ENCODE measurements at regions not wholly inside any gene's neighbourhood (a gene's known extent, or its start where the extent isn't known, plus 50 kb on each side); places are given as distances from the start of the nearest gene placed in this dataset.
"Not testable (repeated sequence)": the region's sequence is repeated elsewhere in the genome, so short reads cannot be mapped to it uniquely, and the experiment has no call there.

DNA sequence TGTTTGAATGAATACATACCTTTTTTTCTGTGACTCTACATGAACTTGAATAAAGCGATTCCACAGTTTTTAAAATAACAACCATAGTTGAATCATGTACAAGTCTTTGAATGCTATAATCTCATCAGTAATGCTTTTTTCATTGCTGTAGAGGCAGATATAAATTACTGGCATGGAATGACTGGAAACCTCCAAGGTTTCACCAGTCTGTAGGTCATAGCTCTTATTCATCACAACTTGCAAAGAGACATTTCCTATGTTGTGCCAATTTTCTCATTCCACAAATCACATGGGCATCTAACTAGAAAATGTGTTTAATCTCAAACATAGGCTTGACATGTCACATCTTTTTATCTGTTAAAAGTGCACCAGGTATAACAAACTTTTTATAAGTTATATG is 407.1 kb upstream of the KCNMB2 start:
- Mint-ChIP-seq H3K4me1 (no peaks in the 10 kb centered on the region), H3K27me3 (no peaks in the 10 kb centered on the region), H3K4me3 (no peak overlapping the region), H3K36me3 (ENCODE audit: low read depth) (no peaks in the 10 kb centered on the region), H3K9me3 (no peaks in the 10 kb centered on the region), H3K27ac (no peak overlapping the region)
- ATAC-seq (replicated peaks) = no peak

GRCh38 chr3:178131801-178132200 is 404.4 kb upstream of the KCNMB2 start:
- Mint-ChIP-seq H3K4me3 (no peak overlapping the region), H3K27ac (no peak overlapping the region), H3K9me3 (peaks cover 4% of the 10 kb centered on the region), H3K27me3 (no peaks in the 10 kb centered on the region), H3K4me1 (no peaks in the 10 kb centered on the region), H3K36me3 (ENCODE audit: low read depth) (no peaks in the 10 kb centered on the region)
- no peak for ATAC-seq (replicated peaks)

- H3K4me3 Mint-ChIP-seq = no peak overlapping the region
- H3K27me3 Mint-ChIP-seq = no peaks in the 10 kb centered on the region
- H3K36me3 Mint-ChIP-seq (ENCODE audit: low read depth) = no peaks in the 10 kb centered on the region
- H3K27ac Mint-ChIP-seq = no peak overlapping the region
- no peak for ATAC-seq (replicated peaks)
- no peaks in the 10 kb centered on the region for H3K4me1 Mint-ChIP-seq
- peaks cover 12% of the 10 kb centered on the region for H3K9me3 Mint-ChIP-seq
Observed at GRCh38 chr3:178137206-178137605, 399.0 kb upstream of the KCNMB2 start.

GRCh38 chr3:178137831-178138230 is 398.4 kb upstream of the KCNMB2 start:
- Mint-ChIP-seq H3K9me3 (peaks cover 12% of the 10 kb centered on the region), H3K4me1 (no peaks in the 10 kb centered on the region), H3K36me3 (ENCODE audit: low read depth) (no peaks in the 10 kb centered on the region), H3K27ac (no peak overlapping the region), H3K4me3 (no peak overlapping the region), H3K27me3 (no peaks in the 10 kb centered on the region)
- ATAC-seq (replicated peaks) = no peak

DNA sequence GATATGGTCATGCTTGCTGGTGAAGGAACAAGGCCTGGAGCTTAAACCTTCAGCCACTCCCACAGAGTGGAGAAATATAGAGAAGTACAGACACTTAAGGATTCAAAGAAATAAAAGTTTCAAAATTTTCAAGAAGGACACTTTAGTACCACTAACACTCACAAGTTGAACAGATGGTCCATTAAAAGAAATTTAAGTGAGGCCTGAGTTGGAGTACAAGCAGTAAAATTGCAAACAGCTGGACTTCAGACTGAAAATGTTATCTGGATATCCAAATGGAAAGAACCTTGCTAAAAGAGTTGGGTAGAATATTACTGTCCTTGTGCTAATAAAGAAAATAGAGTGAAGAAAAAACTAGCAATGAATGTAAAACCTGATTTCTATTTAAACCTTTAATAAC is 397.1 kb upstream of the KCNMB2 start:
- Mint-ChIP-seq H3K27me3 (no peaks in the 10 kb centered on the region), H3K27ac (no peak overlapping the region), H3K4me1 (no peaks in the 10 kb centered on the region), H3K4me3 (no peak overlapping the region), H3K36me3 (ENCODE audit: low read depth) (no peaks in the 10 kb centered on the region), H3K9me3 (peaks cover 12% of the 10 kb centered on the region)
- no peak for ATAC-seq (replicated peaks)

- no peak for ATAC-seq (replicated peaks)
- Mint-ChIP-seq H3K27ac (no peak overlapping the region), H3K27me3 (no peaks in the 10 kb centered on the region)
Observed at GRCh38 chr3:178140531-178141304, 395.5 kb upstream of the KCNMB2 start.

GRCh38 chr3:178141305-178141684 is 394.9 kb upstream of the KCNMB2 start:
- not testable (repeated sequence) for H3K4me3 Mint-ChIP-seq; H3K9me3 Mint-ChIP-seq; H3K27me3 Mint-ChIP-seq; ATAC-seq (replicated peaks); H3K4me1 Mint-ChIP-seq; H3K27ac Mint-ChIP-seq; H3K36me3 Mint-ChIP-seq (ENCODE audit: low read depth)

More at GRCh38 chr3:178140531-178141304, 395.5 kb upstream of the KCNMB2 start:
- H3K4me1 Mint-ChIP-seq = no peaks in the 10 kb centered on the region
- H3K4me3 Mint-ChIP-seq = no peak overlapping the region
- H3K9me3 Mint-ChIP-seq = peaks cover 8% of the 10 kb centered on the region
- no peaks in the 10 kb centered on the region for H3K36me3 Mint-ChIP-seq (ENCODE audit: low read depth)

- Mint-ChIP-seq H3K4me1 (no peaks in the 10 kb centered on the region), H3K9me3 (peaks cover 7% of the 10 kb centered on the region), H3K27ac (no peak overlapping the region), H3K4me3 (no peak overlapping the region), H3K36me3 (ENCODE audit: low read depth) (no peaks in the 10 kb centered on the region), H3K27me3 (no peaks in the 10 kb centered on the region)
- no peak for ATAC-seq (replicated peaks)
Observed at GRCh38 chr3:178146406-178146831, 389.8 kb upstream of the KCNMB2 start.

DNA sequence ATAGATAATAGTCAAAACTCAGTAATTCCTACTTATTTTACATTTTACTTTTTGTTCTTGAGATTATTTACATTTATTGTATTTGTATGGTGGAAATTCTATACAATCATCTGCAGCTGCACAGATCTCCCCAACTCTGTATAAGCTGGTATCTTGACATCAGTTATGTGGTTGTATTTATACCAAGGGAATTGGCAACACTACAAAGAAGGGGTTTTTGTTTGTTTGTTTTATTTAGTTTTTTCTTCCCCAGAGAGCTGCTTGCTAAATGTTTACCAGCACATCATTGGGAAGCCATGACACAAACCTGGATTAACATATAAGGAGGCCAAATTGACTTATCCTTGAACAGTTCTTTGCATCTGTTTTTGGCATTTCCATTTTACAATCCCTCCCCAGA is 389.2 kb upstream of the KCNMB2 start:
- no peak for ATAC-seq (replicated peaks)
- Mint-ChIP-seq H3K36me3 (ENCODE audit: low read depth) (no peaks in the 10 kb centered on the region), H3K9me3 (peaks cover under 1% of the 10 kb centered on the region), H3K27me3 (no peaks in the 10 kb centered on the region), H3K4me3 (no peak overlapping the region), H3K27ac (no peak overlapping the region), H3K4me1 (no peaks in the 10 kb centered on the region)

DNA sequence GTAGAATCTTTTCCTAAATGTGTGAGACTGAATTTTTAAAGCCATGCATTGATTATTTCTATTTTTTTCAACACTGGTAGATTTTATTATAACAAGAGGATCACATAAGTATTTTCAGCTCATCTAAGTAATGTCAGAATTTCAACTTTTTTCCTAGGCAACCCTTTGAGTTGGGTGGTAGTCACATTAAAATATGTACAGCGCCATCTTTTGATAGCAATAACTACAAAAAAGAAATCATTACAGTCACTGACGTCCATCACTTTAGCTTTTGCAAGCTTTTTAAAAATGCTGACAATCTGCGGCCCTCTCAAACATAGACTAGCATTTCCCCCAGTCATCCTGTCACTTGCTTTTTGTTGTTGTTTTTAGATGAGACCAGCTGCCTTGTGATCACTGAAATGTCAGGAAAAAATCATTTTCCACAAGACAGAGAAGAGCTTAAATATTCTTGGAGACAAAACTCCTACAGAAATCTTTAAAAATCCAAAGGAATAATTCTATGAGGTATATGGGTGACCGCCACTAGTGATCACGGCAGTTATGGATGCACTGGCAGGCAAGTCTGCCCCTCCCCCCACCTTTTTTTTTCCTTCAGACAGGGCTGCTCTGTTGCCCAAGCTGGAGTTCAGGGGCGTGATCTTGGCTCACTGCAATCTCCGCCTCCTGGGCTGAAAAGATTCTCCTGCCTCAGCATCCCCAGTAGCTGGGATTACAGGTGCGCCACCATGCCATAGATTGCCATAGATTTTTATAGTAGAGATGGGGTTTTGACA is 384.0 kb upstream of the KCNMB2 start:
- Mint-ChIP-seq H3K4me1 (no peaks in the 10 kb centered on the region), H3K27me3 (no peaks in the 10 kb centered on the region), H3K9me3 (no peaks in the 10 kb centered on the region), H3K4me3 (no peak overlapping the region), H3K27ac (no peak overlapping the region), H3K36me3 (ENCODE audit: low read depth) (no peaks in the 10 kb centered on the region)
- no peak for ATAC-seq (replicated peaks)

- no peak for ATAC-seq (replicated peaks)
- Mint-ChIP-seq H3K4me3 (no peak overlapping the region), H3K4me1 (no peaks in the 10 kb centered on the region), H3K36me3 (ENCODE audit: low read depth) (no peaks in the 10 kb centered on the region), H3K27ac (no peak overlapping the region), H3K27me3 (no peaks in the 10 kb centered on the region), H3K9me3 (no peaks in the 10 kb centered on the region)
Observed at GRCh38 chr3:178152988-178153387, 383.2 kb upstream of the KCNMB2 start.

- H3K4me3 Mint-ChIP-seq = no peak overlapping the region
Observed at GRCh38 chr3:178155521-178155920, 380.7 kb upstream of the KCNMB2 start.

DNA sequence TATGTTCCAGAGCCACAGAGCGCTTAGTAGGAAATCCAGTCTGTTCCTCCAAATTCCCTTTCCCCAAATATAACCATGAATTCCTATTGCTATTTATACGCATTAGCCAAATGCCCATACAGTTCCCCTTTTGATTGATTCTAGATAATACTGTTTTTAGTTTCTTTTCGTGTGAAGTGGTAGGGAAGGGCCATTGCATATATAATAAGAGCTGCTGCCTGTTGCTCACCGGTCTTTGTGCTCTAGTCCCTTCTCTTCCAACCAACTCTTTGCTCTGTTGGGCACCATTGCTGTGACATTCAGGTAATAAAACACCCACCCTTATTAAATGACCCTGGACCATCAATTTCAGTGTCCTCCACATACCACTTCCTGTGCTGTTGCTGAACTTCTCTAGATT is 379.9 kb upstream of the KCNMB2 start:
- H3K4me3 Mint-ChIP-seq = no peak overlapping the region

More at GRCh38 chr3:178155521-178155920, 380.7 kb upstream of the KCNMB2 start:
- no peak overlapping the region for H3K27ac Mint-ChIP-seq
- no peak for ATAC-seq (replicated peaks)
- no peaks in the 10 kb centered on the region for H3K9me3 Mint-ChIP-seq
- H3K27me3 Mint-ChIP-seq = peaks cover 6% of the 10 kb centered on the region
- H3K4me1 Mint-ChIP-seq = no peaks in the 10 kb centered on the region
- H3K36me3 Mint-ChIP-seq (ENCODE audit: low read depth) = no peaks in the 10 kb centered on the region

DNA sequence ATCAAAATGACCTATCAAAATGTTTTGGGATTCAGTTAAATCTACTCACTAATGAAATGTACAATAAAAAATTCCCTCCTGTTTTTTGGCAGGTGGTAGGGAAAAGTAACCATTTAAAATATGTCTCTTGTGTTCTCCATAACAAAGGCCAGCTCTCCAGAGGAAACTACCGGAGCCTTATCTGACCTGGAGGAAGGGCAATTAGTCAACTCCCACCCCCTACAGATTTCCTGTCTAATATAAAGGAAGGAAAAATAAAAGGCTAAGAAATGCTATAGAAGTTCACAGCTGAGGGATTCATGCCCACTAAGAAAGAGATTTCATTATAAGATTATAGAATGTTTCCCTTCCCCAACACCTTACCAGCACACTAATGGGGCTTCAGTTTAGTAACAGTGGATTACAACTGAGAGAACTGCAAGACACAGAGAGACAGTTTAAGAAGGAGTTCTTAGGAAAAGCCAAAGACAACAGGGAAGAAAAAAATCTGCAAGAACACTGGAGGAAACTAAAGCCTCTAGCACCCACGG is 376.5 kb upstream of the KCNMB2 start:
- H3K4me3 Mint-ChIP-seq = no peak overlapping the region
- no peak overlapping the region for H3K27ac Mint-ChIP-seq
- ATAC-seq (replicated peaks) = no peak
- peaks cover 6% of the 10 kb centered on the region for H3K27me3 Mint-ChIP-seq
- no peaks in the 10 kb centered on the region for H3K9me3 Mint-ChIP-seq
- no peaks in the 10 kb centered on the region for H3K4me1 Mint-ChIP-seq
- no peaks in the 10 kb centered on the region for H3K36me3 Mint-ChIP-seq (ENCODE audit: low read depth)

More for the DNA sequence above, 379.9 kb upstream of the KCNMB2 start:
- Mint-ChIP-seq H3K27ac (no peak overlapping the region), H3K36me3 (ENCODE audit: low read depth) (no peaks in the 10 kb centered on the region), H3K4me1 (no peaks in the 10 kb centered on the region), H3K9me3 (no peaks in the 10 kb centered on the region), H3K27me3 (peaks cover 6% of the 10 kb centered on the region)
- no peak for ATAC-seq (replicated peaks)

DNA sequence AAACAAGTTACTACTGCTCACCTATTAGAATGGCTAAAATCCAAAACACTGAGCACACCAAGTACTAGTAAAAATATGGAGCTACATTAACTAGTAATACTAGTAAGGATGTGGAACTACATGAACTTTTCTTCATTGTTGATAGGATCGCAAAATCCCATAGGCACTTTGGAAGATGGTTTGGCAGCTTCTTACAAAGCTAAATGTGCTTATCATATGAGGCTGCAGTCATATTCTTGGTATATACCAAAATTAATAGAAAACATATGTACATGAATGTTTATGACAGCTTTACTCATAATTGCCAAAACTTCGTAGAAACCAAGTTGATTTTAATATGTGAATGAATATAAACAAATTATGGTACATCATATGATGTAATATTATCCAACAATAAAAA is 366.8 kb upstream of the KCNMB2 start:
- H3K4me1 Mint-ChIP-seq = no peaks in the 10 kb centered on the region
- no peak for ATAC-seq (replicated peaks)
- no peaks in the 10 kb centered on the region for H3K27me3 Mint-ChIP-seq
- no peaks in the 10 kb centered on the region for H3K9me3 Mint-ChIP-seq
- no peak overlapping the region for H3K27ac Mint-ChIP-seq
- H3K4me3 Mint-ChIP-seq = no peak overlapping the region
- no peaks in the 10 kb centered on the region for H3K36me3 Mint-ChIP-seq (ENCODE audit: low read depth)
